ENCODE measurements at regions not wholly inside any gene's neighbourhood (a gene's known extent, or its start where the extent isn't known, plus 50 kb on each side); places are given as distances from the start of the nearest gene placed in this dataset.

DNA sequence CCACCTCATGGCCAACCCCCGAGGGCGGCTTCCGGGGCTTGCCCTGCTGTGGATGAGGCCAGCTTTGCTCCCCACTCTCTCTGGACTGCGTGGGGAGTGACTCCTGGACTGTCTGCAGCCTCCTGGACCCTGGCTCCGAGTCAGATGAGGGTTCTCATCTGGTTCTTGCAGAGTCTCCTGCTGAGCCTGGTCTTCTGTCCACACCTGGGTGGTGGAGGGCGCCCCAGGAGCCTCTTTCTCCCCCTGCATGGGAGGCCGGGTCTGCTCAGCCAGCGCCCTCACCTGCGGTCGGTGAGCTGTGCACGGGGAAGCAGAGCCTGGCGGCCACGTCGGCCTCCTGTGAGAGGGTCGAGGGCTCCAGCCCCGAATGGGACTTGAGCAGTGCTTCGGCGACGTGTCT, 78.3 kb downstream of the RTP5 start:
- Histone ChIP-seq H3K4me3 (ENCODE audit: low read depth in 1 of 5, low read length in 5 of 5) (no peak overlapping the region), H3K36me3 (ENCODE audit: control insufficient read depth in 5 of 5, insufficient read depth in 5 of 5, low read length in 5 of 5) (no peaks in the 10 kb centered on the region), H3K27ac (ENCODE audit: low read depth, low read length) (no peak overlapping the region), H3K9ac (ENCODE audit: low read length in 5 of 5) (no peak overlapping the region), H3K9me3 (ENCODE audit: control insufficient read depth in 5 of 5, low read length in 5 of 5) (no peaks in the 10 kb centered on the region), H3K27me3 (ENCODE audit: control insufficient read depth in 5 of 5, insufficient read depth in 4 of 5, low read length in 5 of 5) (peaks cover 13 to 19% (median 18%) of the 10 kb centered on the region in 5 donors), H3K4me1 (ENCODE audit: control insufficient read depth in 5 of 5, insufficient read depth in 5 of 5, low read length in 5 of 5) (peaks cover 3 to 12% (median 8%) of the 10 kb centered on the region in 5 donors)

- Histone ChIP-seq H3K27me3 (ENCODE audit: control insufficient read depth in 5 of 5, insufficient read depth in 4 of 5, low read length in 5 of 5) (peaks cover 13 to 21% (median 18%) of the 10 kb centered on the region in 5 donors), H3K36me3 (ENCODE audit: control insufficient read depth in 5 of 5, insufficient read depth in 5 of 5, low read length in 5 of 5) (no peaks in the 10 kb centered on the region), H3K4me1 (ENCODE audit: control insufficient read depth in 5 of 5, insufficient read depth in 5 of 5, low read length in 5 of 5) (peaks cover 3 to 12% (median 8%) of the 10 kb centered on the region in 5 donors), H3K4me3 (ENCODE audit: low read depth in 1 of 5, low read length in 5 of 5) (no peak overlapping the region), H3K9ac (ENCODE audit: low read length in 5 of 5) (no peak overlapping the region), H3K9me3 (ENCODE audit: control insufficient read depth in 5 of 5, low read length in 5 of 5) (no peaks in the 10 kb centered on the region), H3K27ac (ENCODE audit: low read depth, low read length) (no peak overlapping the region)
Measured at GRCh38 chr2:241948299-241948897, 78.9 kb downstream of the RTP5 start.

DNA sequence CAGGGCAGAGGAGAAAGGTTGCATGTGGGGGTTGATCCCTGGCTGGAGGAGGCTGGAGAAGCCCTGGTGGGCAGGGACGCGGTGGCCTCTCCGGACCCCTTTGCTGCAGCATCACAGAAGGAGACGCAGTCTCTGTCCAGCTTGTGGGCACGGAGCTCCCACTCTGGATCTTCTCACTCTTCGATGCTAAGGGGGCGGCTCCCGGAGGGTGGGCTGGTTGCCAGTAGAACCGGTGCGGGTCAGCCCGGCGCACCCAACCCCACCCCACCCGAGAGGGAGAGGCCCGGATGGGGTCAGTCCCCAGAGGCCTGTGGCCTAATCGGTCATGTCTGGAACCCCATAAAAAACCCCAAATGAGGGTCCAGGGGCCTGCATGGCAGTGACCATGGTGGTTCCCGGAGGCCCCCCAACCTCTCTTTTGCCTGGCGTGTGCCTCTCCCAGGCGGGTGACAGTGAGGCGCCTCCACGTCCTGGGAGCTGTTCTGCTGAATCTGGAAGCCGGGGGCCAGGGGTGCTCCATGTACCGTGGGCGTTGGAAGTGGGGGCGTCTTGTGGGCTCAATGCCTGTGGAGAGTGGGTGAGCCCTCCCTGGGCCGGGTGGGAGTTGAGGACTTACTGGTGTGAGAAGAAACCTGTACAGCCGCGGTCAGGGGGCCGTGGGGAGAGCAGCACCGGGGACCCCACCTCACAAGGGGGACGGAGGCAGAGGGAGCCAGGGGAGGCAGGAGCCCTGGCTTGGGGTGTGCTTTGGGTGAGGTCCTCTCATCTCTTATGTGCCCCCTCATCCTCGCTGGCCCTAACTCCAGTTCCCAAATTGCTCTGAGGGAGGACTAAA, 79.6 kb downstream of the RTP5 start:
- no peaks in the 10 kb centered on the region for H3K36me3 ChIP-seq (ENCODE audit: control insufficient read depth in 5 of 5, insufficient read depth in 5 of 5, low read length in 5 of 5)
- H3K9me3 ChIP-seq (ENCODE audit: control insufficient read depth in 5 of 5, low read length in 5 of 5): no peaks in the 10 kb centered on the region
- no peak overlapping the region for H3K27ac ChIP-seq (ENCODE audit: low read depth, low read length)
- H3K27me3 ChIP-seq (ENCODE audit: control insufficient read depth in 5 of 5, insufficient read depth in 4 of 5, low read length in 5 of 5): peaks cover 13 to 22% (median 15%) of the 10 kb centered on the region in 5 donors
- no peak overlapping the region for H3K9ac ChIP-seq (ENCODE audit: low read length in 5 of 5)
- no peak overlapping the region for H3K4me3 ChIP-seq (ENCODE audit: low read depth in 1 of 5, low read length in 5 of 5)
- H3K4me1 ChIP-seq (ENCODE audit: control insufficient read depth in 5 of 5, insufficient read depth in 5 of 5, low read length in 5 of 5): peaks cover 3 to 12% (median 8%) of the 10 kb centered on the region in 5 donors

DNA sequence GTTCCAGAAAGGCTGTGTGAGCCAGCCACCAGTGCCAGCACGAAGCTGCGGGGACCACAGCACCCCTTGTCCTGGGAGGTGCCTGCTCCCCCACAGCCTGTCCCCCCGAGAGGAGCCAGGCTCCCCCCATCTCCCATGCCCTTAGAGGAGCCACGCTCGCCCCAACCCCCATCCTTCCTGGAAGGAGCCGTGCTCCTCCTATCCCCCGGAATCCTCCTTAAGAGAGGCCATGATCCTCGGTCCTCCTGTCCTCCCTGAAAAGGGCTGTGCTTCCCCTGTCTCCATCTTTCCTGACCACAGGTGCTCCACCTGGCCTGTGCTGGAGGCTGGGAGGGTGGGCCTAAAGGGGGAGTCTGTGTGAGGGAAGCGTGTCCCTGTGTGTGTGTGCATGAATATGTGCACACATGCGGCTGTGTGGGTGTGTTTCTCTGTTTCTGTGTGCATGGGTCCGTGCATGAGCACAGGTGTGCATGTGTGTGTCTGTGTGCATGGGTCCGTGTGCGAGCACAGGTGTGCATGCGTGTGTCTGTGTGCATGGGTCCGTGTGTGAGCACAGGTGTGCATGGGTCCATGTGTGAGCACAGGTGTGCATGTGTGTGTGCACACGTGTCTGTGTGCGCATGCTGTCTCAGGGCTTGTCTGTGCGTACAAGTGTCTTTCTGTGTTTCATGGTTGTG, 80.3 kb downstream of the RTP5 start:
- H3K4me3 ChIP-seq (ENCODE audit: low read depth in 1 of 5, low read length in 5 of 5): no peak overlapping the region
- peaks cover 13 to 19% (median 15%) of the 10 kb centered on the region in 5 donors for H3K27me3 ChIP-seq (ENCODE audit: control insufficient read depth in 5 of 5, insufficient read depth in 4 of 5, low read length in 5 of 5)
- peak overlapping the region in 1 of 5 donors; percentile 66 for H3K9ac ChIP-seq (ENCODE audit: low read length in 5 of 5)
- peaks cover 3 to 12% (median 7%) of the 10 kb centered on the region in 5 donors for H3K4me1 ChIP-seq (ENCODE audit: control insufficient read depth in 5 of 5, insufficient read depth in 5 of 5, low read length in 5 of 5)
- H3K36me3 ChIP-seq (ENCODE audit: control insufficient read depth in 5 of 5, insufficient read depth in 5 of 5, low read length in 5 of 5): no peaks in the 10 kb centered on the region
- H3K9me3 ChIP-seq (ENCODE audit: control insufficient read depth in 5 of 5, low read length in 5 of 5): no peaks in the 10 kb centered on the region
- no peak overlapping the region for H3K27ac ChIP-seq (ENCODE audit: low read depth, low read length)

GRCh38 chr2:241950413-241951315, 81.1 kb downstream of the RTP5 start:
- H3K4me1 ChIP-seq (ENCODE audit: control insufficient read depth in 5 of 5, insufficient read depth in 5 of 5, low read length in 5 of 5): peaks cover 3 to 12% (median 7%) of the 10 kb centered on the region in 5 donors
- no peaks in the 10 kb centered on the region for H3K36me3 ChIP-seq (ENCODE audit: control insufficient read depth in 5 of 5, insufficient read depth in 5 of 5, low read length in 5 of 5)
- H3K4me3 ChIP-seq (ENCODE audit: low read depth in 1 of 5, low read length in 5 of 5): no peak overlapping the region
- H3K27ac ChIP-seq (ENCODE audit: low read depth, low read length): no peak overlapping the region
- H3K27me3 ChIP-seq (ENCODE audit: control insufficient read depth in 5 of 5, insufficient read depth in 4 of 5, low read length in 5 of 5): peaks cover 12 to 22% (median 15%) of the 10 kb centered on the region in 5 donors
- H3K9ac ChIP-seq (ENCODE audit: low read length in 5 of 5): peak overlapping the region in 1 of 5 donors; percentile 66
- H3K9me3 ChIP-seq (ENCODE audit: control insufficient read depth in 5 of 5, low read length in 5 of 5): no peaks in the 10 kb centered on the region

- H3K9me3 ChIP-seq (ENCODE audit: control insufficient read depth in 5 of 5, low read length in 5 of 5): no peaks in the 10 kb centered on the region
- H3K9ac ChIP-seq (ENCODE audit: low read length in 5 of 5): no peak overlapping the region
- H3K27me3 ChIP-seq (ENCODE audit: control insufficient read depth in 5 of 5, insufficient read depth in 4 of 5, low read length in 5 of 5): peaks cover 9 to 20% (median 15%) of the 10 kb centered on the region in 5 donors
- H3K4me1 ChIP-seq (ENCODE audit: control insufficient read depth in 5 of 5, insufficient read depth in 5 of 5, low read length in 5 of 5): peaks cover 3 to 12% (median 7%) of the 10 kb centered on the region in 5 donors
- no peaks in the 10 kb centered on the region for H3K36me3 ChIP-seq (ENCODE audit: control insufficient read depth in 5 of 5, insufficient read depth in 5 of 5, low read length in 5 of 5)
- no peak overlapping the region for H3K4me3 ChIP-seq (ENCODE audit: low read depth in 1 of 5, low read length in 5 of 5)
- no peak overlapping the region for H3K27ac ChIP-seq (ENCODE audit: low read depth, low read length)
Measured at GRCh38 chr2:241951316-241951700, 81.8 kb downstream of the RTP5 start.

GRCh38 chr2:241951920-241952319, 82.4 kb downstream of the RTP5 start:
- H3K4me3 ChIP-seq (ENCODE audit: low read depth in 1 of 5, low read length in 5 of 5): no peak overlapping the region
- H3K4me1 ChIP-seq (ENCODE audit: control insufficient read depth in 5 of 5, insufficient read depth in 5 of 5, low read length in 5 of 5): peaks cover 3 to 8% (median 7%) of the 10 kb centered on the region in 5 donors
- H3K9ac ChIP-seq (ENCODE audit: low read length in 5 of 5): no peak overlapping the region
- H3K27ac ChIP-seq (ENCODE audit: low read depth, low read length): no peak overlapping the region
- no peaks in the 10 kb centered on the region for H3K9me3 ChIP-seq (ENCODE audit: control insufficient read depth in 5 of 5, low read length in 5 of 5)
- H3K36me3 ChIP-seq (ENCODE audit: control insufficient read depth in 5 of 5, insufficient read depth in 5 of 5, low read length in 5 of 5): no peaks in the 10 kb centered on the region
- peaks cover 9 to 20% (median 12%) of the 10 kb centered on the region in 5 donors for H3K27me3 ChIP-seq (ENCODE audit: control insufficient read depth in 5 of 5, insufficient read depth in 4 of 5, low read length in 5 of 5)

GRCh38 chr2:241952816-241953215, 83.3 kb downstream of the RTP5 start:
- Histone ChIP-seq H3K27ac (ENCODE audit: low read depth, low read length) (no peak overlapping the region), H3K9me3 (ENCODE audit: control insufficient read depth in 5 of 5, low read length in 5 of 5) (no peaks in the 10 kb centered on the region), H3K36me3 (ENCODE audit: control insufficient read depth in 5 of 5, insufficient read depth in 5 of 5, low read length in 5 of 5) (no peaks in the 10 kb centered on the region), H3K27me3 (ENCODE audit: control insufficient read depth in 5 of 5, insufficient read depth in 4 of 5, low read length in 5 of 5) (peaks cover 9 to 20% (median 12%) of the 10 kb centered on the region in 5 donors), H3K4me1 (ENCODE audit: control insufficient read depth in 5 of 5, insufficient read depth in 5 of 5, low read length in 5 of 5) (peaks cover 3 to 8% (median 5%) of the 10 kb centered on the region in 5 donors), H3K9ac (ENCODE audit: low read length in 5 of 5) (no peak overlapping the region), H3K4me3 (ENCODE audit: low read depth in 1 of 5, low read length in 5 of 5) (no peak overlapping the region)

DNA sequence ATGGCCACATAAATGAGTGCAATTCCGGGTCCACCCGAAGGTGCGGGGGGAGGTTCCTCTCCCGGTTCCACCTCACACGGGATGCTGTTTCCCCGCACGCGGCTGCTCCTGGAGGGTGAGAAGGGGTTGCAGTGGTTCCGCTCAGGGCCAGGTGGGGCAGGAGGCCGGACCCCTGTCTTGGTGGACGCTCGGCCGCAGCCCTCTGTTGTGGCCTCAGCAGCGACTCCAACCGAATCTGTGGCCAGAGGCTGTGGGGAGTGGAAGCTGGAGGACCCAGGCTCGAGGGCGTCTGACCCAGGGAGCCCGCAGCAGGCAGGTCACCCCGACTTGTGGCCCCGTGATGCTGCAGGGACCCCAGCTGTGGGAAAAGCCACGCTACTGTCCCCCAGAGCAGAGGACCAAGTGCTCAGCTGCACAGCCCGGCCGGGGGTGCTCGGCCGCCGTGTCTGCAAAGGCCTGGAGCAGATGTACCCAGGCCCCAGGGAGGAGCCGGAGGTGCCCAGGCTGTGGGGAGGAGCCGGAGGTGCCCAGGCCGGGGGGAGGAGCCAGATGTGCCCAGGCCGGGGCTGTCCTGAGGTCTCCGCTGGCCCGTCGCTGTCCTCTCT, 83.9 kb downstream of the RTP5 start:
- no peaks in the 10 kb centered on the region for H3K36me3 ChIP-seq (ENCODE audit: control insufficient read depth in 5 of 5, insufficient read depth in 5 of 5, low read length in 5 of 5)
- no peaks in the 10 kb centered on the region for H3K9me3 ChIP-seq (ENCODE audit: control insufficient read depth in 5 of 5, low read length in 5 of 5)
- H3K27me3 ChIP-seq (ENCODE audit: control insufficient read depth in 5 of 5, insufficient read depth in 4 of 5, low read length in 5 of 5): peaks cover 8 to 20% (median 9%) of the 10 kb centered on the region in 5 donors
- H3K4me1 ChIP-seq (ENCODE audit: control insufficient read depth in 5 of 5, insufficient read depth in 5 of 5, low read length in 5 of 5): peaks cover 3 to 8% (median 5%) of the 10 kb centered on the region in 5 donors
- no peak overlapping the region for H3K9ac ChIP-seq (ENCODE audit: low read length in 5 of 5)
- H3K27ac ChIP-seq (ENCODE audit: low read depth, low read length): no peak overlapping the region
- no peak overlapping the region for H3K4me3 ChIP-seq (ENCODE audit: low read depth in 1 of 5, low read length in 5 of 5)
